Endothelial cell of umbilical vein (primary cell): ENCODE measurements at regions not wholly inside any gene's neighbourhood (a gene's known extent, or its start where the extent isn't known, plus 50 kb on each side); places are given as distances from the start of the nearest gene placed in this dataset.

Experiments used
- BruUV-seq: library from RNA; stranded (reverse); fragments of 400-500 nt; replicated peaks from 2 replicates; lab custom pipeline; 2021; lab: Mats Ljungman, UMichigan
- CTCF ChIA-PET: fragments of 300-600, 350-600 bp; sonication (Branson Sonifier 250); formaldehyde crosslinking; loops from one replicate; lab custom pipeline; 2021; ENCODE audit warnings: antibody characterized with exemption, inconsistent platforms; lab: Charles Lee
- POLR2A ChIA-PET: fragments of 300-600, 350-600 bp; sonication (Branson Sonifier 250); formaldehyde crosslinking; loops from one replicate; lab custom pipeline; 2021; ENCODE audit warnings: antibody characterized with exemption, inconsistent platforms; lab: Charles Lee
- DNase-seq: peaks from one replicate; pipeline ENCODE4 v3.0.0-alpha.2; 2011; ENCODE audit warnings: low read depth, low spot score
- FAIRE-seq: peaks from 2 replicates; lab custom pipeline; 2011; peaks lifted over from hg19 to GRCh38; lab: Jason Lieb, UNC
- H2AFZ ChIP-seq: 2 replicates; pipeline ENCODE4 v1.6.0; 2012; ENCODE audit warnings: low read depth, low read length, control low read depth, inconsistent platforms
- H3K27ac ChIP-seq: 2 replicates; pipeline ENCODE4 v1.5.1; 2011; ENCODE audit warnings: low read depth, mild to moderate bottlenecking, control low read depth, low read length, moderate library complexity; ENCODE audit not compliant: insufficient read depth
- H3K27me3 ChIP-seq, 2 experiments: 2 replicates each; pipeline versions ENCODE4 v1.6.0 to v1.6.1; 2011; ENCODE audit warnings: low read length in 2 of 2, mixed read lengths in 1 of 2; ENCODE audit not compliant: control insufficient read depth in 2 of 2, insufficient read depth in 2 of 2
- H3K36me3 ChIP-seq, 2 experiments: 2 replicates in 1 of 2; 3 replicates in 1 of 2; pipeline ENCODE4 v1.5.1; 2011; ENCODE audit warnings: low read length in 2 of 2, mild to moderate bottlenecking in 1 of 2, moderate library complexity in 1 of 2; ENCODE audit not compliant: control insufficient read depth in 2 of 2, insufficient read depth in 2 of 2; ENCODE audit errors: extremely low read depth in 1 of 2
- H3K4me1 ChIP-seq: 3 replicates; pipeline ENCODE4 v1.5.1; 2011; ENCODE audit warnings: mild to moderate bottlenecking, low read length; ENCODE audit not compliant: control insufficient read depth, insufficient read depth; ENCODE audit errors: extremely low read depth
- H3K4me2 ChIP-seq: 2 replicates; pipeline ENCODE4 v1.6.1; 2011; ENCODE audit warnings: low read length, control low read depth, mixed read lengths; ENCODE audit not compliant: insufficient read depth
- H3K4me3 ChIP-seq, 3 experiments: fragments of 200-600 bp in 1 of 3; sonication (generic), shearing (Covaris generic) in 1 of 3; replicated peaks in 1 of 3; 2 replicates each; pipeline ENCODE4 v1.5.1; 2011 to 2016; ENCODE audit warnings: control low read depth in 3 of 3, low read length in 3 of 3, mild to moderate bottlenecking in 2 of 3, inconsistent platforms in 1 of 3, low read depth in 1 of 3, moderate library complexity in 1 of 3; ENCODE audit not compliant: insufficient read depth in 1 of 3
- H3K79me2 ChIP-seq: 2 replicates; pipeline ENCODE4 v1.6.0; 2012; ENCODE audit warnings: low read length, inconsistent platforms; ENCODE audit not compliant: control insufficient read depth, insufficient read depth
- H3K9ac ChIP-seq: replicated peaks from 2 replicates; pipeline ENCODE3; 2011; ENCODE audit warnings: low read length, control low read depth; ENCODE audit not compliant: insufficient read depth; ENCODE audit errors: extremely low read depth
- H3K9me1 ChIP-seq: replicated peaks from 3 replicates; pipeline ENCODE4 v1.6.0; 2011; ENCODE audit warnings: mild to moderate bottlenecking, low read length; ENCODE audit not compliant: control insufficient read depth, insufficient read depth; ENCODE audit errors: extremely low read depth
- H3K9me3 ChIP-seq: replicated peaks from 2 replicates; pipeline ENCODE4 v1.5.1; 2012; ENCODE audit warnings: low read length, inconsistent platforms; ENCODE audit not compliant: control insufficient read depth, insufficient read depth
- H4K20me1 ChIP-seq: replicated peaks from 2 replicates; pipeline ENCODE3; 2011; ENCODE audit warnings: mild to moderate bottlenecking, low read length; ENCODE audit not compliant: control insufficient read depth, insufficient read depth; ENCODE audit errors: extremely low read depth
- CTCF ChIP-seq, 2 donors: IDR thresholded peaks; 1 replicate in 1 of 2; 2 replicates in 1 of 2; pipeline ENCODE4 v1.5.1; 2011; ENCODE audit warnings: low read length in 2 of 2, mild to moderate bottlenecking in 2 of 2, moderate library complexity in 2 of 2, control low read depth in 1 of 2, inconsistent platforms in 1 of 2, low read depth in 1 of 2; ENCODE audit not compliant: insufficient read depth in 1 of 2; ENCODE audit errors: extremely low read depth in 1 of 2
- EZH2 ChIP-seq: IDR thresholded peaks from 2 replicates; pipeline ENCODE4 v1.6.1; 2012; ENCODE audit warnings: borderline replicate concordance, low read depth, mild to moderate bottlenecking, moderate library complexity, low read length, inconsistent platforms; ENCODE audit not compliant: severe bottlenecking
- FOS ChIP-seq: IDR thresholded peaks from 2 replicates; pipeline ENCODE4 v1.6.1; 2011; ENCODE audit warnings: mild to moderate bottlenecking, low read length, moderate library complexity, borderline replicate concordance; ENCODE audit not compliant: insufficient read depth
- GATA2 ChIP-seq: IDR thresholded peaks from 2 replicates; pipeline ENCODE4 v1.7.0; 2011; ENCODE audit warnings: low read depth, mild to moderate bottlenecking, moderate library complexity, mixed read lengths, low read length; ENCODE audit not compliant: insufficient read length, insufficient read depth
- JUN ChIP-seq: IDR thresholded peaks from 2 replicates; pipeline ENCODE4 v1.6.1; 2011; ENCODE audit warnings: borderline replicate concordance, low read depth; ENCODE audit not compliant: insufficient read length, insufficient read depth
- MAX ChIP-seq: IDR thresholded peaks from 2 replicates; pipeline ENCODE4 v1.6.1; 2011; ENCODE audit not compliant: insufficient read depth, insufficient read length
- MYC ChIP-seq: IDR thresholded peaks from one replicate; pipeline ENCODE4 v1.6.1; 2011; ENCODE audit warnings: mild to moderate bottlenecking, low read depth, low read length
- POLR2A ChIP-seq: IDR thresholded peaks from 2 replicates; pipeline ENCODE4 v1.6.1; 2012; ENCODE audit warnings: low read depth, mild to moderate bottlenecking, control low read depth, low read length
- POLR2AphosphoS5 ChIP-seq: IDR thresholded peaks from 2 replicates; pipeline ENCODE4 v1.6.1; 2012; ENCODE audit warnings: low read depth, mild to moderate bottlenecking, control low read depth, low read length, moderate library complexity; ENCODE audit not compliant: insufficient read depth
- dilution Hi-C: fragments of 300-500 bp; cut with MboI; formaldehyde crosslinking; loops from one replicate; pipeline ENCODE4 v1.15.0; 2019; ENCODE audit warnings: low sequenced_read_pairs; ENCODE audit not compliant: extremely low pct_ligation_motif_present
- intact Hi-C: fragments of 100-400 bp; cut with micrococcal nuclease; formaldehyde crosslinking; loops from one replicate; pipeline ENCODE4 v1.10.0; 2022

- H3K79me2 ChIP-seq = no peaks in the 10 kb centered on the region
- dilution Hi-C loops (no loop called here), intact Hi-C loops (no loop called here)
- ChIA-PET CTCF (interaction anchor here (1.0 to 1.6 kb wide), 5 partner anchors 9 to 210 kb away, joined by 3 to 8 read pairs (median 4); no protein-coding TSS in a partner anchor), POLR2A (no interaction called here)
- no TSS peak for BruUV-seq
- H3K9me3 ChIP-seq = no peaks in the 10 kb centered on the region
- peaks cover 24 to 25% of the 10 kb centered on the region in 2 experiments for H3K27me3 ChIP-seq
- TF ChIP-seq POLR2AphosphoS5 (no peak), EZH2 (no peak), POLR2A (no peak), CTCF (IDR thresholded peaks at IDR 0.05; ENCODE audit: extremely low read depth in 1 of 2, insufficient read depth in 1 of 2, low read depth in 1 of 2, low read length in 2 of 2) (no peak), MAX (no peak), FOS (no peak), MYC (no peak), GATA2 (no peak), JUN (no peak)
- no peaks in the 10 kb centered on the region for H4K20me1 ChIP-seq
- no peak overlapping the region for H2AFZ ChIP-seq
- no peaks in the 10 kb centered on the region for H3K36me3 ChIP-seq
- no peaks in the 10 kb centered on the region for H3K9me1 ChIP-seq
- no peak overlapping the region for H3K9ac ChIP-seq
- no peak for FAIRE-seq
- no peaks in the 10 kb centered on the region for H3K4me1 ChIP-seq
- no peak overlapping the region for H3K4me2 ChIP-seq
- H3K4me3 ChIP-seq = no peak overlapping the region
- no peak for DNase-seq
- no peak overlapping the region for H3K27ac ChIP-seq
These were observed 185.5 kb downstream of the MN1 start for GRCh38 chr22:27616033-27616432.
